ENCODE measurements at regions not wholly inside any gene's neighbourhood (a gene's known extent, or its start where the extent isn't known, plus 50 kb on each side); places are given as distances from the start of the nearest gene placed in this dataset.

DNA sequence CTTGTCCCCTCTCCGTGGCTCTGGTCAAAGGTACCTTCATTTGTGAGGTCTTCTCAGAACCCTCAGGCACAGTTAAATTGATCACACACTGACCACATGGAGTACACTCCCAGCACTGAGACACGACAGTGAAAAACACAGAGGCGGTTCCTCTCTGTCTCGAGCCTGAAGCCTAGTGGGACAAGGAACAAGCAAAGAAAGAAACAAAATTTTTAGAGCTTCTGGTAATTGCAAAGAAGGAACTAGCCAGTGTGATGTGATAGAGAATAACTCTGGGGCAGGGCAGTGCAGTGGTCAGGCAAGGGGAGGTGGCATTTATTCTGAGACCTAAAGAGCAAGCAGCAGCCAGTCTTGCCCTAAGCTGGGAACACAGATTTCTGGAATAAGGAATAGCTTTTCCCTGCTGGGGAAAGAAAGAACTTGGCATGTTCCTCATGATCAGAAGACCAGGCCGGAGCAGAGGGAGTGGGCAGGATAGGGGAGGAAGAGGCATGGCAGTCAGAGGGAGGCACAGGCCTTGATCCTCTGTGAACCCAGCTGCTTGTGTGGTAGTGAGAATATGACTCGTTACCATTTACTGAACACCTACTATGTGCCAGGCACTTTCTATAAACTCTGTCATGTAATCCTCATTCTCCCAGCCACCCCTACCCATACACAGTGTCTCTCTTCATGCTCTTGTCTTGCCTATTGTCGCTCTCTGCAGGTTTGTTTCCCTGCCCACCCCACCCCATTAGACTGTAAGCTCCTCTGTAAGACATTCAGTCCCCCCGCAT lies 262.3 kb upstream of the HES1 start:
- H3K27me3 ChIP-seq (ENCODE audit: control insufficient read depth, insufficient read depth, low read length) = peaks cover 28% of the 10 kb centered on the region
- no peaks in the 10 kb centered on the region for H3K9me3 ChIP-seq (ENCODE audit: control insufficient read depth, low read depth, low read length)
- H3K27ac ChIP-seq (ENCODE audit: low read length) = no peak overlapping the region
- H3K4me3 ChIP-seq (ENCODE audit: low read length) = no peak overlapping the region
- peaks cover 17% of the 10 kb centered on the region for H3K4me1 ChIP-seq (ENCODE audit: control insufficient read depth, low read depth, low read length)
- H3K36me3 ChIP-seq (ENCODE audit: control insufficient read depth, low read depth, low read length) = no peaks in the 10 kb centered on the region
- no peak overlapping the region for H3K9ac ChIP-seq (ENCODE audit: low read length)

- Histone ChIP-seq H3K9ac (ENCODE audit: low read length) (no peak overlapping the region), H3K9me3 (ENCODE audit: control insufficient read depth, low read depth, low read length) (no peaks in the 10 kb centered on the region), H3K4me3 (ENCODE audit: low read length) (no peak overlapping the region), H3K27ac (ENCODE audit: low read length) (no peak overlapping the region), H3K36me3 (ENCODE audit: control insufficient read depth, low read depth, low read length) (no peaks in the 10 kb centered on the region), H3K4me1 (ENCODE audit: control insufficient read depth, low read depth, low read length) (peaks cover 17% of the 10 kb centered on the region), H3K27me3 (ENCODE audit: control insufficient read depth, insufficient read depth, low read length) (peaks cover 19% of the 10 kb centered on the region)
Measured at GRCh38 chr3:193874512-193874911, 261.4 kb upstream of the HES1 start.

DNA sequence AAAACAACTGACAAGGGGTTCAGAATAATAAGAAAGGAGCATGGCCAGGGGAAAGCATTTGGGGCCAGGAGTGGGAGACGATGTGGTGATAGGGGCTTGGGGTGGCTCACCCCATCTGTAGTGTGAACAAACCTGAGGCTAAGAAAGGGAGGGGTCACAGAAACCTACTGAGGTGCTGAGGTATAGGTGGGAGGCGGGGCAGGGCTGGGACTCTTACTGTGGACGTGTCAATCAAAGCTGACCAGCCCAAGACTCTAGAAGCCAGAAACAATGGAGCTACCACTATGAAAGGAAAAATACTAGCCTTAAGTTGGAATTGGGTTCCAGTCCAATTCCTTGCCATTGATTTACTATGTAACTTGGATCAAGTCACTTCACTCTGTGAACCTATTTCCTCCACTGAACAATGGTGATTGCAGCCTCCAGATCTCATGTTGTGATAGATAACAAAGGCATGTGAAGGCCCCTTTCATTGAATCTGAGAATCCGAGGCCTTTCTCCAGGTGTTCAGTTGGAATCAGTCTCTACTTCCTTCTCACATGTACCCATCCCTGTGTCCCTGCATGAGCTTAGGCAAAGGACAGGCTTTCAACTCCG lies 260.9 kb upstream of the HES1 start:
- Histone ChIP-seq H3K27ac (ENCODE audit: low read length) (no peak overlapping the region), H3K36me3 (ENCODE audit: control insufficient read depth, low read depth, low read length) (no peaks in the 10 kb centered on the region), H3K4me1 (ENCODE audit: control insufficient read depth, low read depth, low read length) (peaks cover 15% of the 10 kb centered on the region), H3K4me3 (ENCODE audit: low read length) (no peak overlapping the region), H3K27me3 (ENCODE audit: control insufficient read depth, insufficient read depth, low read length) (peaks cover 13% of the 10 kb centered on the region), H3K9me3 (ENCODE audit: control insufficient read depth, low read depth, low read length) (no peaks in the 10 kb centered on the region), H3K9ac (ENCODE audit: low read length) (no peak overlapping the region)

GRCh38 chr3:193875601-193876321 lies 260.2 kb upstream of the HES1 start:
- H3K9me3 ChIP-seq (ENCODE audit: control insufficient read depth, low read depth, low read length) = no peaks in the 10 kb centered on the region
- H3K36me3 ChIP-seq (ENCODE audit: control insufficient read depth, low read depth, low read length) = no peaks in the 10 kb centered on the region
- no peak overlapping the region for H3K4me3 ChIP-seq (ENCODE audit: low read length)
- H3K27ac ChIP-seq (ENCODE audit: low read length) = no peak overlapping the region
- no peak overlapping the region for H3K9ac ChIP-seq (ENCODE audit: low read length)
- H3K4me1 ChIP-seq (ENCODE audit: control insufficient read depth, low read depth, low read length) = peaks cover 9% of the 10 kb centered on the region
- peaks cover 7% of the 10 kb centered on the region for H3K27me3 ChIP-seq (ENCODE audit: control insufficient read depth, insufficient read depth, low read length)

DNA sequence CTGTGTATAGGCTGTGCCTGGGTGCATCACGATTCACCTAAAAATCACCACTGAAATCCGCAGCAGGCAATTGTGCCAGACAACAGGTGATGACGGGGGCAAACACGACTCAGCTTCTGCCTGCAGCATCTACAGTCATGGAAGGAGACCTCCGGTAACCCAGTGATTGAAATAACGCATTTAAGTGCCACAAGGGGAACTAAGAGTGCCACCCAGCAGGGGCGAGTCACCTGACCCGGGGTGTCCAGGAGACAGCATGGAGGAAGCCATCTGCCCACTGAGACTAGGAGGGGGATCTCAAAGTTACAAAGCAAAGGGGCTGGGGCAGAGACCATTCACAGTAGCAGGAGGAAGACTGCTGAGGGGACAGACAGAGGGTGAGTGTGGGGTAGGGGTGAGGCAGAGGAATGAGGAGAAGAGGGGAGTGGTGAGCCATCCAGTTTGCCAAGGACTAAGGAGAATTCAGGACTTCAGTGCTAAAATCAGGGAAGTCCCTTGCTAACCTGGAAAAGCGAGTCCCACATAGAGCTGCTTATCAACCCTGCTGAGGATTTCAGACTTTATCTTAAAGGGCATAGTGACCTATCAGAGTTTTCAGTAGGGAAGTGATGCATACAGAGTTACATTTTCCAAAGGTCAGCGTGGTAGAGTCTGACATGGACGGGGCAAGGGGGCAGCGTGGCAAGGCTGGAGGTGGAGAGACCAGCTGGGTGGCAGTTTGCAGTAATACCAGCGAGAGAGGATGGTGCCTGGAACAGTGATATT lies 256.7 kb upstream of the HES1 start:
- Histone ChIP-seq H3K9ac (ENCODE audit: low read length) (no peak overlapping the region), H3K27ac (ENCODE audit: low read length) (no peak overlapping the region), H3K9me3 (ENCODE audit: control insufficient read depth, low read depth, low read length) (no peaks in the 10 kb centered on the region), H3K27me3 (ENCODE audit: control insufficient read depth, insufficient read depth, low read length) (no peaks in the 10 kb centered on the region), H3K36me3 (ENCODE audit: control insufficient read depth, low read depth, low read length) (no peaks in the 10 kb centered on the region), H3K4me1 (ENCODE audit: control insufficient read depth, low read depth, low read length) (peaks cover 9% of the 10 kb centered on the region), H3K4me3 (ENCODE audit: low read length) (no peak overlapping the region)

- H3K9ac ChIP-seq (ENCODE audit: low read length) = no peak overlapping the region
- no peaks in the 10 kb centered on the region for H3K9me3 ChIP-seq (ENCODE audit: control insufficient read depth, low read depth, low read length)
- H3K4me1 ChIP-seq (ENCODE audit: control insufficient read depth, low read depth, low read length) = peaks cover 6% of the 10 kb centered on the region
- no peak overlapping the region for H3K27ac ChIP-seq (ENCODE audit: low read length)
- no peaks in the 10 kb centered on the region for H3K27me3 ChIP-seq (ENCODE audit: control insufficient read depth, insufficient read depth, low read length)
- H3K4me3 ChIP-seq (ENCODE audit: low read length) = no peak overlapping the region
- H3K36me3 ChIP-seq (ENCODE audit: control insufficient read depth, low read depth, low read length) = no peaks in the 10 kb centered on the region
Measured at GRCh38 chr3:193879864-193880242, 256.1 kb upstream of the HES1 start.

DNA sequence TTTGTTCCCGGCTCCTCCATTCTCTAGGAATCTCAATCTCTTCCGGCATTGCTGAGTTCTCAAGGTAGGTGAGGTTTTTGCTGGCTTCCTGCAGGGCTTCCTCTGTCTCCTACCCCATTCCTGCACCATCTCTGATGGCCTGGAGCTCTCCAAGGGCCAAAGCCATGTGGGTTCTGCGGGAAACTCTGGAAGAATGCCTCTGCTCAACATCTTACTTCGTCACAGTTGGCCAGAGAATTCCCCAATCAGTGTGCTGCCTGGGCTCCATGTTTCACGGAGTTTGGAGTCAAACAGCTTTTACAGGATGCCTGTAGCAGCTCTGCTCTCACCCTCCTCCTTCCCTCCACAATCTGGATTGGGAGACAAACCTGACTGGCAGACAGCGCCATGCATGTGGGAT lies 253.9 kb upstream of the HES1 start:
- Histone ChIP-seq H3K27ac (ENCODE audit: low read length) (no peak overlapping the region), H3K27me3 (ENCODE audit: control insufficient read depth, insufficient read depth, low read length) (no peaks in the 10 kb centered on the region), H3K36me3 (ENCODE audit: control insufficient read depth, low read depth, low read length) (no peaks in the 10 kb centered on the region), H3K4me1 (ENCODE audit: control insufficient read depth, low read depth, low read length) (no peaks in the 10 kb centered on the region), H3K9me3 (ENCODE audit: control insufficient read depth, low read depth, low read length) (no peaks in the 10 kb centered on the region), H3K9ac (ENCODE audit: low read length) (no peak overlapping the region), H3K4me3 (ENCODE audit: low read length) (no peak overlapping the region)

- Histone ChIP-seq H3K9ac (ENCODE audit: low read length) (no peak overlapping the region), H3K4me3 (ENCODE audit: low read length) (no peak overlapping the region), H3K27me3 (ENCODE audit: control insufficient read depth, insufficient read depth, low read length) (no peaks in the 10 kb centered on the region), H3K4me1 (ENCODE audit: control insufficient read depth, low read depth, low read length) (peaks cover 3% of the 10 kb centered on the region), H3K36me3 (ENCODE audit: control insufficient read depth, low read depth, low read length) (no peaks in the 10 kb centered on the region), H3K9me3 (ENCODE audit: control insufficient read depth, low read depth, low read length) (no peaks in the 10 kb centered on the region), H3K27ac (ENCODE audit: low read length) (no peak overlapping the region)
Measured at GRCh38 chr3:193883551-193883950, 252.4 kb upstream of the HES1 start.

DNA sequence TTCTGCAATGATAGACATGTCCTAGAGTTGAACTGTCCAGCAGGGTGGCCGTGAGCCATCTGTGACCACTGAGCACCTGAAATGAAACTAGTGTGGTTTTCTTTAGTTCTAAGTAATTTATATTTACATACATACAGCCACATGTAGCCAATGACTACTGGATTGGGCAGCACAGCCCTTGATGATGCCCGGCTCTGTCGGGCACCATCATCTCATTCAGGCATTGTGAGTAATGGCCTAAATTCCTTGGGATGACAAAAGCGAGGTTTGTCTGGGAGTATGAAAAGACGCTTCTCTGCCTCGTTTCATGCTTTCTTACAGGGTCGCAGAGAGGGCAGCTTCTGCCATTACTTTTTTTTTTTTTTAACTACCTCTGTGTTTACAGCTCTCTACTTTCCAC lies 251.9 kb upstream of the HES1 start:
- Histone ChIP-seq H3K9me3 (ENCODE audit: control insufficient read depth, low read depth, low read length) (no peaks in the 10 kb centered on the region), H3K27ac (ENCODE audit: low read length) (no peak overlapping the region), H3K27me3 (ENCODE audit: control insufficient read depth, insufficient read depth, low read length) (no peaks in the 10 kb centered on the region), H3K4me3 (ENCODE audit: low read length) (no peak overlapping the region), H3K36me3 (ENCODE audit: control insufficient read depth, low read depth, low read length) (no peaks in the 10 kb centered on the region), H3K9ac (ENCODE audit: low read length) (no peak overlapping the region), H3K4me1 (ENCODE audit: control insufficient read depth, low read depth, low read length) (peaks cover 3% of the 10 kb centered on the region)

DNA sequence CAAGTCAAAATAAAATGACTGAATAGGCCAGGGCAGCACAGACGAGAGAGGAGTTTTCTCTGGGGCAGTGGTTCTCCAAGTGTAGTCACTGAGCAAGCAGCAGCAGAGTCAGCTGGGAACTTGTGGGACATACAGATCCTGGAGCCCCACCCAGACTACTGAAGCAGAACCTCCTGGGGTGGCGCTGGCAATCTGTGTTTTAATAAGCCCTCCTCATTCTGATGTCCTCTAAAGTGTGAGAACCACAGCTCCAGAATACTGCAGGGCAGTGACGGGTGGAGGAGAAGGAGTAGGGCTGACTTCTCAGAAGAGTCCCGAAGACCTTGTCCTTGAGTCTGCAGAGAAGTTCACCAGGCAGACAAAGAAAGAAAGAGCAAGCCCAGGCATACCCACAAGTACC lies 251.3 kb upstream of the HES1 start:
- no peaks in the 10 kb centered on the region for H3K27me3 ChIP-seq (ENCODE audit: control insufficient read depth, insufficient read depth, low read length)
- H3K9me3 ChIP-seq (ENCODE audit: control insufficient read depth, low read depth, low read length) = no peaks in the 10 kb centered on the region
- no peak overlapping the region for H3K27ac ChIP-seq (ENCODE audit: low read length)
- H3K36me3 ChIP-seq (ENCODE audit: control insufficient read depth, low read depth, low read length) = no peaks in the 10 kb centered on the region
- no peak overlapping the region for H3K9ac ChIP-seq (ENCODE audit: low read length)
- peaks cover 3% of the 10 kb centered on the region for H3K4me1 ChIP-seq (ENCODE audit: control insufficient read depth, low read depth, low read length)
- no peak overlapping the region for H3K4me3 ChIP-seq (ENCODE audit: low read length)

DNA sequence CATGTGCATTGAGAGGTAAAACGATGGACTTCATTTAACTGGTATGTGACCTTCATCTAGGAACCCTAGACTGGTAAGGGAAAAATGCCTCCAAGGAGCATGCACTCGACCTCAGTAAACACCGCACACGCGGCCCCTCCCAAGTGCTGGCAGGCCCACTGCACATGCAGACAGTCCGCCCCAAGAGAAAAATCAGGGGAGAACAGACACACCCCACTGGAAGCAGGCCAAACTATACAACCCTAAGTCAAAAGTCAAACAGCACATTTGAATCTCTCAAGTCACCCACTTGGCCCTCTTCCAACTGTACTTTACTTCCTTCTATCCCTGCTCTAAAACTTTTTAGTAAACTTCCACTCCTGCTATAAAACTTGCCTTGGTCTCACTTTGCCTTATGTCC lies 250.1 kb upstream of the HES1 start:
- Histone ChIP-seq H3K4me1 (ENCODE audit: control insufficient read depth, low read depth, low read length) (peaks cover 9% of the 10 kb centered on the region), H3K36me3 (ENCODE audit: control insufficient read depth, low read depth, low read length) (no peaks in the 10 kb centered on the region), H3K27ac (ENCODE audit: low read length) (no peak overlapping the region), H3K4me3 (ENCODE audit: low read length) (no peak overlapping the region), H3K9ac (ENCODE audit: low read length) (no peak overlapping the region), H3K27me3 (ENCODE audit: control insufficient read depth, insufficient read depth, low read length) (no peaks in the 10 kb centered on the region), H3K9me3 (ENCODE audit: control insufficient read depth, low read depth, low read length) (no peaks in the 10 kb centered on the region)
